SK-N-SH (cell line): ENCODE measurements at regions not wholly inside any gene's neighbourhood (a gene's known extent, or its start where the extent isn't known, plus 50 kb on each side); places are given as distances from the start of the nearest gene placed in this dataset.

Source experiments
- CTCF ChIA-PET: fragments of 300-600, 350-600 bp; formaldehyde crosslinking; extraction: SDS; loops from one replicate; lab custom pipeline; 2021; lab: Yijun Ruan, JAX
- POLR2A ChIA-PET: fragments of 350-600 bp; sonication (Branson Sonifier 250); formaldehyde crosslinking; extraction: SDS; loops from one replicate; lab custom pipeline; 2020; ENCODE audit warnings: antibody characterized with exemption, inconsistent platforms; lab: Yijun Ruan, JAX
- DNase-seq: peaks from one replicate; pipeline ENCODE4 v3.0.0; 2012
- H2AFZ ChIP-seq: fragments of 200-600 bp; sonication (generic); 2 replicates; pipeline ENCODE4 v1.8.1; 2016; ENCODE audit warnings: antibody characterized with exemption, mild to moderate bottlenecking, low read depth
- H3F3A ChIP-seq: fragments of 200-600 bp; sonication (generic); replicated peaks from 2 replicates; pipeline ENCODE3; 2016; ENCODE audit warnings: antibody characterized with exemption, mild to moderate bottlenecking; ENCODE audit not compliant: insufficient read depth
- H3K27ac ChIP-seq, 2 experiments: fragments of 200-500 bp in 1 of 2; fragments of 200-600 bp in 1 of 2; sonication (Bioruptor generic) in 1 of 2; sonication (generic), shearing (Covaris generic) in 1 of 2; 2 replicates each; pipeline versions ENCODE4 v1.5.1 to v1.6.1; 2014 to 2016; ENCODE audit warnings: low read depth in 2 of 2, inconsistent platforms in 1 of 2, low read length in 1 of 2, mild to moderate bottlenecking in 1 of 2, mixed read lengths in 1 of 2
- H3K27me3 ChIP-seq: fragments of 200-600 bp; sonication (generic), shearing (Covaris generic); 2 replicates; pipeline ENCODE4 v1.6.1; 2016; ENCODE audit warnings: mixed run types; ENCODE audit not compliant: insufficient read depth
- H3K36me3 ChIP-seq, 2 experiments: fragments of 200-500 bp in 1 of 2; fragments of 200-600 bp in 1 of 2; sonication (Bioruptor generic) in 1 of 2; sonication (generic) in 1 of 2; replicated peaks in 1 of 2; 2 replicates each; pipeline versions ENCODE3 to v1.5.1; 2014 to 2016; ENCODE audit warnings: low read length in 1 of 2, mild to moderate bottlenecking in 1 of 2; ENCODE audit not compliant: insufficient read depth in 2 of 2, control insufficient read depth in 1 of 2
- H3K4me1 ChIP-seq, 2 experiments: fragments of 200-500 bp in 1 of 2; fragments of 200-600 bp in 1 of 2; sonication (Bioruptor generic) in 1 of 2; sonication (generic), shearing (Covaris generic) in 1 of 2; 2 replicates each; pipeline versions ENCODE4 v1.5.1 to v1.6.1; 2014 to 2016; ENCODE audit warnings: low read depth in 1 of 2, low read length in 1 of 2, mixed run types in 1 of 2; ENCODE audit not compliant: insufficient read depth in 2 of 2, control insufficient read depth in 1 of 2
- H3K4me2 ChIP-seq: fragments of 200-600 bp; sonication (generic), shearing (Covaris generic); 2 replicates; pipeline ENCODE4 v1.6.1; 2017; ENCODE audit warnings: mixed run types
- H3K4me3 ChIP-seq, 2 experiments: fragments of 200-500 bp in 1 of 2; fragments of 200-600 bp in 1 of 2; sonication (Bioruptor generic) in 1 of 2; sonication (generic), shearing (Covaris generic) in 1 of 2; 2 replicates each; pipeline versions ENCODE4 v1.5.1 to v1.8.1; 2014 to 2016; ENCODE audit warnings: low read depth in 2 of 2, inconsistent platforms in 1 of 2, low read length in 1 of 2, mild to moderate bottlenecking in 1 of 2, mixed read lengths in 1 of 2, moderate library complexity in 1 of 2
- H3K79me2 ChIP-seq: fragments of 200-600 bp; sonication (generic); 2 replicates; pipeline ENCODE4 v1.8.1; 2017; ENCODE audit warnings: mild to moderate bottlenecking; ENCODE audit not compliant: insufficient read depth
- H3K9ac ChIP-seq: fragments of 200-600 bp; sonication (generic); 2 replicates; pipeline ENCODE4 v1.6.1; 2017; ENCODE audit warnings: mixed run types
- H3K9me2 ChIP-seq: fragments of 200-600 bp; sonication (generic); 2 replicates; pipeline ENCODE4 v1.6.1; 2017; ENCODE audit warnings: mixed run types
- H3K9me3 ChIP-seq: fragments of 200-600 bp; sonication (generic); 2 replicates; pipeline ENCODE4 v1.6.1; 2017; ENCODE audit warnings: mixed run types, mild to moderate bottlenecking, moderate library complexity
- H4K20me1 ChIP-seq: fragments of 200-600 bp; sonication (generic); 2 replicates; pipeline ENCODE4 v1.6.1; 2017; ENCODE audit warnings: mild to moderate bottlenecking, mixed run types; ENCODE audit not compliant: insufficient read depth
- CHD2 ChIP-seq: fragments of 150-350 bp; IDR thresholded peaks from 2 replicates; pipeline ENCODE4 v1.6.1; 2018; ENCODE audit warnings: low read length; ENCODE audit not compliant: partially characterized antibody
- CTCF ChIP-seq: fragments of 200-600 bp; sonication (generic); IDR thresholded peaks from 2 replicates; pipeline ENCODE4 v1.6.1; 2017; ENCODE audit warnings: antibody characterized with exemption, mild to moderate bottlenecking, moderate library complexity
- ELF1 ChIP-seq: IDR thresholded peaks from 2 replicates; pipeline ENCODE4 v1.4.0; 2012
- FOSL2 ChIP-seq: IDR thresholded peaks from 2 replicates; pipeline ENCODE4 v1.4.0; 2012; ENCODE audit warnings: low read depth, mild to moderate bottlenecking, moderate library complexity, borderline replicate concordance
- FOXJ3 ChIP-seq: sonication (generic); formaldehyde crosslinking; IDR thresholded peaks from 2 replicates; pipeline ENCODE4 v1.5.1; 2020; ENCODE audit warnings: mild to moderate bottlenecking, missing genetic modification reagents
- FOXM1 ChIP-seq: IDR thresholded peaks from 2 replicates; pipeline ENCODE4 v1.4.0; 2012; ENCODE audit warnings: low read depth, mild to moderate bottlenecking
- GABPA ChIP-seq: IDR thresholded peaks from 2 replicates; pipeline ENCODE4 v1.4.0; 2012; ENCODE audit warnings: low read depth, mild to moderate bottlenecking
- JUND ChIP-seq: IDR thresholded peaks from 2 replicates; pipeline ENCODE4 v1.4.0; 2012
- MAX ChIP-seq: IDR thresholded peaks from 2 replicates; pipeline ENCODE4 v1.4.0; 2012; ENCODE audit warnings: low read depth
- MEF2A ChIP-seq: IDR thresholded peaks from 2 replicates; pipeline ENCODE4 v1.4.0; 2012; ENCODE audit warnings: low read depth, borderline replicate concordance
- MXI1 ChIP-seq: IDR thresholded peaks from 2 replicates; pipeline ENCODE4 v1.6.1; 2012; ENCODE audit warnings: mild to moderate bottlenecking, low read depth, low read length, improper control_type of control experiment
- NFIC ChIP-seq: IDR thresholded peaks from 2 replicates; pipeline ENCODE4 v1.4.0; 2012; ENCODE audit warnings: borderline replicate concordance
- PBX3 ChIP-seq: IDR thresholded peaks from 2 replicates; pipeline ENCODE4; 2012
- POLR2AphosphoS5 ChIP-seq: IDR thresholded peaks from 2 replicates; pipeline ENCODE4 v1.6.1; 2012; ENCODE audit warnings: low read depth, low read length
- RCOR1 ChIP-seq: fragments of 150-350 bp; IDR thresholded peaks from 2 replicates; pipeline ENCODE4 v1.6.1; 2017; ENCODE audit warnings: antibody characterized with exemption, low read length
- RFX5 ChIP-seq: IDR thresholded peaks from 2 replicates; pipeline ENCODE4 v1.6.1; 2012; ENCODE audit warnings: mild to moderate bottlenecking, improper control_type of control experiment, low read length
- TAF1 ChIP-seq: IDR thresholded peaks from 2 replicates; pipeline ENCODE4 v1.6.1; 2012; ENCODE audit warnings: low read depth, mild to moderate bottlenecking, low read length, moderate library complexity, borderline replicate concordance
- USF1 ChIP-seq: IDR thresholded peaks from 2 replicates; pipeline ENCODE4 v1.4.0; 2012; ENCODE audit warnings: low read depth, borderline replicate concordance
- YY1 ChIP-seq: IDR thresholded peaks from 2 replicates; pipeline ENCODE4 v1.4.0; 2012; ENCODE audit warnings: low read depth, mild to moderate bottlenecking
- ZBTB33 ChIP-seq: IDR thresholded peaks from 2 replicates; pipeline ENCODE4 v1.4.0; 2012; ENCODE audit warnings: low read depth, borderline replicate concordance
- WGBS: methylation state at CpG from one replicate; pipeline ENCODE4 v1.1.6; 2017; ENCODE audit warnings: low lambda C conversion rate; 5-methylcytosine and 5-hydroxymethylcytosine counted together

GRCh38 chrX:79570524-79571240 lies 203.5 kb upstream of the ITM2A start:
- H3F3A ChIP-seq = no peaks in the 10 kb centered on the region
- H3K9me2 ChIP-seq = no peaks in the 10 kb centered on the region
- H3K27ac ChIP-seq = no peak overlapping the region
- POLR2A ChIA-PET = no interaction called here
- H3K4me2 ChIP-seq = no peak overlapping the region
- H3K36me3 ChIP-seq = no peaks in the 10 kb centered on the region
- CTCF ChIA-PET = no interaction called here
- H3K4me3 ChIP-seq = no peak overlapping the region
- no peaks in the 10 kb centered on the region for H3K9me3 ChIP-seq
- TF ChIP-seq RFX5 (no peak), RCOR1 (no peak), MEF2A (no peak), ELF1 (no peak), MAX (no peak), FOXJ3 (CRISPR knock-in tag) (no peak), PBX3 (no peak), FOSL2 (no peak), TAF1 (no peak), JUND (no peak), NFIC (no peak), USF1 (no peak), POLR2AphosphoS5 (no peak), GABPA (no peak), ZBTB33 (no peak), YY1 (no peak), CTCF (no peak), FOXM1 (no peak), MXI1 (no peak), CHD2 (no peak)
- H3K27me3 ChIP-seq = no peaks in the 10 kb centered on the region
- H4K20me1 ChIP-seq = 0 out of 2 replicates have a peak, but pooled peaks cover 3% of the 10 kb centered on the region
- no peak for DNase-seq
- no peak overlapping the region for H3K9ac ChIP-seq
- H2AFZ ChIP-seq = no peak overlapping the region
- WGBS = 10% methylated on average over 7 of the region's 8 CpGs
- no peaks in the 10 kb centered on the region for H3K4me1 ChIP-seq
- H3K79me2 ChIP-seq = no peaks in the 10 kb centered on the region
